GM19035 (cell line): ENCODE measurements at regions not wholly inside any gene's neighbourhood (a gene's known extent, or its start where the extent isn't known, plus 50 kb on each side); places are given as distances from the start of the nearest gene placed in this dataset.
"Not testable (repeated sequence)": the region's sequence is repeated elsewhere in the genome, so short reads cannot be mapped to it uniquely, and the experiment has no call there.

Experiments used
- ATAC-seq: cut with Tn5 transposase; IDR thresholded peaks from one replicate; pipeline ENCODE4 v1.9.1; 2021; ENCODE audit not compliant: unreplicated experiment

DNA sequence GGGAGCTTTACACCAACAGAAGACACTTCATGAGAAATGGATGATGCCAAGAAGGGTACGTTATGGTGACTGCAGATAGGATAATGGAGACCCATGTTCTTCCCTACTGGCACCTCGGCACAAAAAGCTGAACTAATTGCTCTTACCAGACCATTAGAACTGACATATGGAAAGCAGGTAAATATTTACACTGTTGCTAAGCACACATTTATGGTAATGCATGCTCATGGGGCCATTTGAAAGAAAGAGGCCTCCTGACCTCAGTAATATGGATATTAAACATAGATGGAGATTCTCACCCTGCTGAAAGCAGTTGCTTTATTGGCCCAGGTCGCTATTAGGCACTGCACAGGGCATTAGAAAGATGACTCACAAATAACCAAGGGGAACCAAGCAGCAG, 1759.6 kb downstream of the C4orf33 start:
- no peak for ATAC-seq

DNA sequence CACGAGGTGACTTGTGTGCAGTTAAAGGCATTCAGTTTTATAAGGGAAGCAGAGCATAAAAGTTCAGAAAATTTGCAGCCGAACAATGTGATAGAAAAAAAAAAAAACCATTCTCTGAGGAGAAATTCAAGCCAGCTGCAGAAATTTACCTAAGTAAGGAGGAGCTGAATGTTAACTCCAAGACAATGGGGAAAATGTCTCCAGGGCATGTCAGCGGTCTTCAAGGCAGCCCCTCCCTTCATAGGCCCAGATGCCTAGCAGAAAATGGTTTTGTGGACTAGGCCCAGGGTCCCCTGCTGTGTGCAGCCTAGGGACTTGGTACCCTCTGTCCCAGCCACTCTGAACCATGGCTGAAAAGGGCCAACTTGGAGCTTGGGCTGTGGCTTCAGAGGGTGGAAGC, 1764.0 kb downstream of the C4orf33 start:
- ATAC-seq, result no peak

DNA sequence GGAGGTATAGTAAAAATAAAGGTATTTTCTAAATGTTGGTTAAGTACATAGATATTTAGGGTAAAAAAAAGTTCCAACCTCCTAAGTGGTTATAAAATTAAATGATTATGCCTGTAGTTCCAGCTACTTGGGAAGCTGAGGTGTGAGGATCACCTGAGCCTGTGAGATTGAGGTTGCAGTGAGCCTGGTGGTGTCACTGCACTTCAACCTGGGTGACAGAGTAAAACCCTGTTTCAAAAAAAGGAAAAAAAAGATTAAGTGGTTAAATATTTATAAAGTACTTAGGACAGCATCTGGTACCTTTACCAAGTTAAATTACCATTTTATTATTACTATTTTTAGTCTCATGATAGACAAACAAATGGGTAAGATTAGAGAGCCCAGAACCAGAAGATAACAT, 1801.0 kb downstream of the C4orf33 start:
- no peak for ATAC-seq

DNA sequence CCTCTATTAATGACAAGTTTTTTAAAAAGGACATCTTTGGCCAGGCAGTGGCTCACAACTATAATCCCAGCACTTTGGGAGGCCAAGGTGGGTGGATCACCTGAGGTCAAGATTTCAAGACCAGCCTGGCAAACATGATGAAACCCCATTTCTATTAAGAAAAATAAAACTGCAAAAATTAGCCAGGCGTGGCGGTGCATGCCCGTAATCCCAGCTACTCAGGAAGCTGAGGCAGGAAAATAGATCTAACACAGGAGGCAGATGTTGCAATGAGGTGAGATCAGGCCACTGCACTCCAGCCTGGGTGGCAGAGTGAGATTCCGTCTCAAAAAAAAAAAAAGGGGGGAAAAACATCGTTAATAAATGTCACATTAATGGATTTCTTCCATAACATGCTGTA, 1805.4 kb downstream of the C4orf33 start:
- no peak for ATAC-seq

DNA sequence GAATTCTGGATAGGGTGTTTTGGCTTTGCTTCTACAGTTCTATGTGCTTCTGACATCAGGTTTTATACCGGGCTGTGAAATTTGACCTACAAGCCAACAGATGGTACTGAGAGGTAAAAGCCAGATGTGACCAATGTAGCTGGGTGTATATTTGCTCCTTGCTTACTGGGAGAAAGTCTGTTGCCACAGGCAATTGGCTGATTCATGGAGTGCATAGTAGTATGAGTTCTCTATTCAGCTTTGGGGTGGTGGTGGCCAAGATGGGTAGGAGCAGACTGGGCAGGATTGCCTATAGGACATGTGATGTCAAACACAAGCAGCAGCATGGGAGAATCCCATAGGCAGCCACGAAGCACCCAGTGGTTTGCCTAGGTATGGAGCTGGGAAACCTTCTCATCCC, 1827.0 kb downstream of the C4orf33 start:
- ATAC-seq, result no peak

DNA sequence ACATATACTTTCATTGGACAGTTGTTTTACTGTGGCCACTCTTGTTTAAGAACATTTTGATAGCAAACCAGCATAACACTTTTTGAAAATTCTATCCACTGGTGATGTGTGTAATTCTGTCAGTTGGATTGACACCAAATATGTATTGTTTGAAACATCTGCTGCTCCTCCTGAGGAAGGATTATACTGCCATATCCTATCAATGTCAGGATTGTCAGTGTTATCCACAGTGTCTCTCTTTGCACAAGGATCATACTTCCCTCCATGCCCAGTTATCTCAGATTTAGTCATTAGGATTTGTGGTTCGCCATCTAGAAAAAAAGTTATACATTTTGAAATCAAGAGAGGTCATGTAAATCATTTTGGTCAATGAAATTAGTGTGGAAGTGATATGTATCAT, 1859.6 kb downstream of the C4orf33 start:
- no peak for ATAC-seq

DNA sequence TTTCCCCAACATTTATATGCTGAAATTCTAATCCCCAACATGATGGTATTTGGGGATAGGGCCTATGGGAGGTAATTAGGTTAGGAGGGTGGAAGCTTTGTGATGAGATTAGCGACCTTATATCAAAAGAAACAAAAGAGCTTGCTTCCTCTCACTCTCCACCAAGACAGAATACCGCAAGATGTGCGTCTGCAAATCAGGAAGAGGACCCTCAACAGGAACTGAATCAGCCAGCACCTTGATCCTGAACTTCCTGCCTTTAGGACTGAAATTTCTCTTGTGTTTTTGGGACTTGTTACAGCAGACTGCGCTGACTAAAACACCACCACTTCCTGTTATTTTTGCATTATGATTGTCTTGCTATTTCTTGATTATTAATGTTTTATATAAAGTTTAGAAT, 1889.4 kb downstream of the C4orf33 start:
- ATAC-seq, result no peak

DNA sequence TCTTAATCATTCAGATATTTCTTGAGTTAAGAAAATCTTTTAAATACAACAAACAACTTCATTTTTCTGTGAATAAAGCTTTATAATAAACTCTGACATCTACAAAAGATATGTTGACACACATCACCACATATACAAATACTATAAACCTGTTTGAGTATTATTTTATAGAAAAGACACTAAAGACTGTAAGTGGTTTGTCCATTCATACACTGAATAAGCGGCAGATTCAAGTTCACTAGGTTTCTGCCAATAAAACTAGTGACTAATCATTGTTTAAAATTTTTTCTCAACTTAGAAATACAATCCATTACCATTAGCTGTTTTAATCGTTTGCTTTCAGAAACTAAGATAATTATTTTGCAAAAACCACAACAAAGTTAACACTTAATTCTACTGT, 1900.0 kb downstream of the C4orf33 start:
- ATAC-seq, result no peak

DNA sequence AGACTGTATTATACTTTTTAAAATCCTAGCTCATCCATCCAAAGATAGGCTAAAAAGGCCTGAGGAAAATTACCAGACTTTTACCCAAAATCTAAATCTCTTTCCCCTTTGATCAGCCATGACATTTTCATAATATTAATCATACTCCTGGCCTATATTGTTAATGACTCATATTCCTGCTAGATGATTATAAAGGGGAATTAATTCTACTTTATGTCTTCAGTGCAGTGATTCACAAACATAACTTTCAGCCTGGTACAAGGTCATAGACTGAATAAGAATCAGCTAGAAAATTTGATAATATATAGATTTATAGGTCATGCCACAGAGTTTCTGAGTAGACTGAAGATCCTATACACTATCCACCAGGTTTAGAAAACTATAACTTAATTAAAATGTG, 1905.4 kb downstream of the C4orf33 start:
- no peak for ATAC-seq

DNA sequence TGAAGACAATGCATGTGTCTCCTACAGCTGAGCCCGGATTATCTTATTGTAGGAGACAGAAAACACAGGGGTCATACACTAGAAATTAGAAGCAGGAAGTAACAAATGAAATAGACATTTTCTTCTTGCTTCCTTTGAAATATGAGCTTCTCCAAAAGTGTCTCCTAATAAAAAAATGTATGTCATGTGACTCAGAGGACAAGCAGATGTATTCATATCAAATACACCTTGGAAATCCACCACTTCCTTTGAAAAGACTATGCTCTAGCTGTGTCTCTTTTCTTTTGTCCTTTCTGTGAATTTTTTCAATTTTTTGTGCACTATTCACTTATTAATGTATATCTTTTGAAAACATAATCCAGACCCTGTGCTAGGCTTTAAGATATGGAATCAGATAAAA, 1906.2 kb downstream of the C4orf33 start:
- ATAC-seq, result no peak

DNA sequence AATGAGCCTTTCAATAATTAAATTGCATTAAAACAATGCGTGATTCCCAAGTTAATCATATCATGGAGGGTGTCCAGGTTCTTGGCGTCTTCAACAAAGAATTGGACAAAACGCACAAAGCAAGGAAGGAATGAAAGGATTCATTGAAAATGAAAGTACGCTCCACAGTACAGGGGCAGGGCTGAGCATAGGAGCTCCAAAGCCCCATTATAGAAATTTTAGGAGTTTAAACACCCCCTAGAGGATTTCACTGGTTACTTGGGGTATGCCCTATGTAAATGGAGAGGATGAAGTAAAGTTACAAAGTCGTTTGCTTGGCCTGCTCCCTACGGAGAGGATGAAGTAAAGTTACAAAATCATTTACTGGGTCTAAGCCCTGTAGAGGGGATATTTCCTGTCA, 1910.4 kb downstream of the C4orf33 start:
- no peak for ATAC-seq

DNA sequence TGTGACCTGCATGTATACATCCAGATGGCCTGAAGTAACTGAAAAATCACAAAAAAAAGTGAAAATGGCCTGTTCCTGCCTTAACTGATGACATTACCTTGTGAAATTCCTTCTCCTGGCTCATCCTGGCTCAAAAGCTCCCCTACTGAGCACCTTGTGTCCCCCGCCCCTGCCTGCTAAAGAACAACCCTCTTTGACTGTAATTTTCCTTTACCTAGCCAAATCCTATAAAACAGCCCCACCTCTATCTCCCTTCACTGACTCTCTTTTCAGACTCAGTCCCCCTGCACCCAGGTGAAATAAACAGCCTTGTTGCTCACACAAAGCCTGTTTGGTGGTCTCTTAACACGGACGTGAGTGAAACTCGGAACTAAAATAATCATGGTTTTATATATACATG, 1916.0 kb downstream of the C4orf33 start:
- not testable (repeated sequence) for ATAC-seq

DNA sequence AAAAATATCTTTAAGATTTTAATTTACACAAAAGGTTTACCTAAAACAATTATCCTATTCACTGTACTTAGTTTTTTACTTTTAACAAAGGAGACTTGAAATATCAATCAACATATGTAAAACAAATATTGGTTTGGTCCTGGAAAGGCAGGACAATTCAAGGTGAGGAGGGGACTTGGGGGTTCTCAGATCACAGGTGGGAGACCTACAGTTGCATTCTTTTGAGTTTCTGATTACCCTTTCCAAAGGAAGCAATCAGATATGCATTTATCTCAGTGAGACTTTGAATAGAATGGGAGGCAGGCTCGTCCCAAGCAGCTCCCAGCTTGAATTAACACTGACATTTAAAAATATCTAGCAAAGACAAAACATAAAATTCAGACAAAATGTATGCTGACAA, 1917.3 kb downstream of the C4orf33 start:
- no peak for ATAC-seq

DNA sequence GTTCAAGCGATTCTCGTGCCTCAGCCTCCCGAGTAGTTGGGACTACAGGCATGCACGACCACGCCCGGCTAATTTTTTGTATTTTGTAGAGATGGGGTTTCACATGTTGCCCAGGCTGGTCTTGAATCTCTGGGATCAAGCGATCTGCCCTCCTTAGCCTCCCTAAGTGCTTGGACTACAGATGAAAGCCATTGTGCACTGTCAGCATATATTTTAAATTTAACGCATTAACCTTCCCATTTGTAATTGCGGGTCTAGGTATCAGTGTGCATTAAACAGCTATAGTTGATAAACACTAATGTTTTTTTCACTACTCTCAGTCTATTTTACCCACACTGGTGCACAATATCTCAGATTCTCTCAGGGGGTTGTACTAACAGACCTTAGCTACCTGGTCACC, 1930.8 kb downstream of the C4orf33 start:
- no peak for ATAC-seq

DNA sequence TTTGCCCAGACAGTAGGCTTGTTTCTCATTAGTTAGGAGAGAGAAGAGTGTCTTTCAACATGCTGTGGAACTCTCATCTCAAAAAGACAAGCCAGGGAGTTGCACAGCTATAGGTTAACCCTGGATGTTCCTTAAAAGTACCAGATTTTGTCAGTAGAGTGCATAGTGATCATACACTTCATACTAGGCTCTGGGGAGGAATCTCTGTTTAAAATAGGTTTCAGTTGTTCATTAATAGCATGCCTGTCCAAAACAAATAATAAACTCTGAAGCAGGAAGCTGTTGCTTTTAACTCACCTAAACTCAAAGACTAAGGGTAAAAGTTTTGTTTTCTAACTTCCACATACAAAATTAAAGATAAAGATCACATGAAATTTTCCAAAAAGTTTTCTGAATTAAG, 1948.4 kb downstream of the C4orf33 start:
- no peak for ATAC-seq

DNA sequence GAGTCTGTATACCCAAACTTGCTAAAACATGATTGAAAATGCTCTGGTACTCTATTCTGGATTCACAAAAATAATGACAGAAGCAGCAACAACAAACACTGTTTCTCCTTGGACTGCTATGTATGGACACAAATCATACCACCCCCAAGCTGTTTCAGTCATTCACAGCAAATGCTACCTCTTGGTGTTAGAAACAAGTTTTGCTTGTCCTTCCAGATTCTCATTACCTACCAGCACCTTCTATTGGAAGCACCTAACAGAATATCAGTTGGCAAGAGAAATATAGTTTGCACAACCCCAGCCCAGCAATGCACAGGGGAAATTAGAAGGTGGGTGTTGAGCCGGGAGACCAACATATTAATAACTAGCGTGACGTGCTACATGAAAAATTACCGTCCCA, 1950.9 kb downstream of the C4orf33 start:
- ATAC-seq, result no peak

DNA sequence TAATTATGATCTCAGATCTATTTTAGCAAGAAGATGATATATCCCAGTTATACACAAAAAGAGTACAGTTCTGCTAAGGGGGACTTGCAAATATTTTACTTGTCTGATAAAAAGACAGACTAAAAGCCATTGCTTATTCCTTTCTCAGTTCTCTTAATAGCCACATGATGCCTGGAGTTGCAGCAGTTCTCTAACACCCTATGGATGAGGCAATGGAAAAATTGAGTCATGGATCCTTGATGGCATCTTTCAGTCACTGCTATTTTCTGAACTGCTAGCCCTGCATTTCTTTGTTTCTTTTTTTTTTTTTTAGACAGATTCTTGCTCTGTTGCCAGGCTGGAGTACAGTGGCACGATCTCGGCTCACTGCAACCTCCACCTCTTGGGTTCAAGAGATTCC, 1956.7 kb downstream of the C4orf33 start:
- no peak for ATAC-seq

DNA sequence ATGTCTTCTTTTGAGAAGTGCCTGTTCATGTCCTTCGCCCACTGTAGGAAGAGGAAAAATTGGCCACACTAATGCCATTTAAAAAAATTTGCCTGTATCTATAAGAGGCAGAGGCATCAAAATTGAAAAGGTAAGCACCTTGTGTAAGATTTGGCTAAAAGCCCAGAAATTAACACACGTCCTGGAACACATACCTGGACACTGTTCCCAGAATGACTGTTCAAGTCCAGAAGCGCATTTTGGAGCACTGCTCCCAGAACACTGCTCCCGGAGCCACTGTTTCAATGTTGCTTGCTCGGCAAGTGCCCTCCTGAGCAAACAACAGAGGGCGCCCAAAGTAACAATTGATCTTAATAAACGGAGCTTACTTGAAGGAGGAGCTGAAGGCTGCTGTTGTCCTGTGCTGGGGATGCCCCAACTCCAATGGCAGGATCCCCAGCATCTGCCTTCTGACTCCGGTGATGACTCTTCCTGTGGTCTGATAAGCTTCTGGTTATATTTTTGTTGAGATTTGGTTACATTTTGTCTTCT, 1958.6 kb downstream of the C4orf33 start:
- no peak for ATAC-seq

DNA sequence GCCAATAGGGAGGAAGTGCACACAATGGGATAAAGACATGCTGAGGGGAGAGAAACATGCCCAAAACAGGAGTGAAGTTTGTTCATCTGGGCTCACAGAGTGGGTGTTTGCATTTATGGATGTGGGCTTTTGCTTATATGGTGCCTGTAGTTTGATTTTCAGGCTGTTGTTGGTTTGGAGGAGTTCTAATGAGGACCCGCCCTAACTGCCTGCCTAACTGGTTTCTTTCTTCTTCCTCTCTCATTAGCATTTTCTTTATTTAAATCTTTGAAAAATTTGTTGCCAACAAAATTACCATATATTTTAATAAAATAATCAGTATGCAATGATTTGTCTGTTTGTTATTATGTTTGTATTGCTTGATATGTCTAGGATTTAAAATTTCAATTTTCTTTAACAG, 1965.8 kb downstream of the C4orf33 start:
- ATAC-seq, result no peak

DNA sequence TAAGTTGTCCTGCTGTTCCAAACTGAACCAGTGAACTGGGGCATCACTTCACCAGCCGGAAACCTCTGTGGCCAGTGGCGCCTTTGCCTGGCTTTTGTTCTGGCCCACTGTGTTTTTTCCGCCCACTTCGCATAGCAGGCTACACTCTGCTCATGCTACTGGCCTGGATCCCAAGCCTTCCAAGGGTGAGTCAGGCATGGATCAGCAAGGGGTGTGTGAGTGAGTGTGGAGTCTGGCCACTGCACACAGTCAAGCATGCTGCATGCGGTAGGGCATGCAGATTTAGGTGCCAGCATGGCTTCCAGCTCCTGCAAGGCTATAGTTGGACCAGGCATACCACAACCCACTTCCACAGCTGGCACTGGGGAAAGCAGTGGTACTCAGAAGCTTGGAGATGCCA, 1967.9 kb downstream of the C4orf33 start:
- ATAC-seq, result no peak

DNA sequence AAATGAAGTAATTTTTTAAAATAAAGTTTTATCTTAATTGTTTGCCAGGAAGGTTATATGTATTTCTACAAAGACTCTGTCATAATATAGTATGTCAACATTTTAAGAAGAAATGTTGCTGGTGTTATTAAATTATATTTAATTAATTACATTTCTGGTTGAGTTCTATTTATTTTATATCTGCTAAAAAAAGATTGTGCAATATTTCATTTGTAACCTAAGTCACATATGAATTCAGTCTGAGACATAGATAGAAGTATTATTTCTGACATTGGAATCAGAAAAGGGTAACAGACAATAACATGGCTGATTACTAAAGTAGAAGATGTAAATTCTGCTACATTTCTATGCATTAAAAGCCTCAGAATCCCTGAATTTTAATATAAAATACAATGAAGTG, 1985.1 kb downstream of the C4orf33 start:
- ATAC-seq, result no peak

DNA sequence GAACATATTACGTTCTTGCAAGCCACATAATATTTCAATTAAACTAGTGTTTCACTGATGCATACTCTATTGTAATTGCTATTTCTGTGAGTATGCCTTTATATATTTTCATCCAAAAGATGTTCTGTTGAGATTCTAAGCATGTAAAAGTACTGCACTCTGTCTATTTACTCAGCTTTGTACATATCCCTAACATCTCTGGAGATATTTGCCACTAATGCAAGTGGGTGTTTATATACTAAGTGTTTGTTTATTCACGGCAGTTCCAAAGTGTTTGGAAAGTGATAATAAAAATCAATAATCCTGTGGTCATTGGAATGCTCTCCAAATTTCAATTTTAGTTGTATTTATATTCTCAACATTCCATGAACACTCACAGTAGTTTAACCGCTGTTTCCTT, 1989.0 kb downstream of the C4orf33 start:
- ATAC-seq, result no peak

DNA sequence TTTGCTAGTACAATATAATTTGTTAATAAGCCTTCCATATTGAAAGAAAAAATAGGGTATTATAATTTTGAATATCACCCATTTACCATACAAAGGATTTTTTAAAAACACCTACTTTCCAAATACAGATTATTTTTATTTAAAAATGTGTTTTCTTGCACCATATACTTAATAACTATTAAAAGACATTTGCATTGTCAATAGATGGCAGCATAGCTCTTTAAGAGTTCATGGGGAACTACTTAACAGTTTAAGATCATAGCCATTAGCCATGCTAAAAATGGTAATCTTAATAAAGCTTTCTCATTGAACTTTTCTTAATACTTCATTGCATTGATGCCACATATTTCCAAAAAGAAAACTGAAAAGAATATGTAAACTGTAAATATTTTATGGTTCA, 1995.9 kb downstream of the C4orf33 start:
- no peak for ATAC-seq

DNA sequence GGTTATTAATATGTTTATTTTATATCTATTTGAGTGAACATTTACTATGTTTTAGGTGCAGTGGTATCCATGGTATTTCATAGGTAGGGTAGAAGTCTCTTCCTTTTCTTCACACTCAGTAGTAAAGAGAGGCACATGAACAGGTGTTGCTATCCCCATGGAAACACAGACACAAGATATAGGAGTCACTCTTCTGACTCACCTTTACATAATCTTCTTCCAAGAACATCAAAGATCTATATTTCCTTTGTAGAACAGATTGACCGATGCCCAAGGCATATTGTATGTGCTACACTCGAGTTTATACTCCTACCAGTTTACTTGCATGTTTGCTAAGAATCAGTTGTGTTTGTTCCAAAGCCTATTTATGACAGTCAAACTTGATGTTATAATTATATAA, 1997.4 kb downstream of the C4orf33 start:
- no peak for ATAC-seq
